ENCODE measurements at regions not wholly inside any gene's neighbourhood (a gene's known extent, or its start where the extent isn't known, plus 50 kb on each side); places are given as distances from the start of the nearest gene placed in this dataset.
A peak's percentile ranks its signal among the peaks of the same experiment; 100 is the strongest.
"Not testable (repeated sequence)": the region's sequence is repeated elsewhere in the genome, so short reads cannot be mapped to it uniquely, and the experiment has no call there.

DNA sequence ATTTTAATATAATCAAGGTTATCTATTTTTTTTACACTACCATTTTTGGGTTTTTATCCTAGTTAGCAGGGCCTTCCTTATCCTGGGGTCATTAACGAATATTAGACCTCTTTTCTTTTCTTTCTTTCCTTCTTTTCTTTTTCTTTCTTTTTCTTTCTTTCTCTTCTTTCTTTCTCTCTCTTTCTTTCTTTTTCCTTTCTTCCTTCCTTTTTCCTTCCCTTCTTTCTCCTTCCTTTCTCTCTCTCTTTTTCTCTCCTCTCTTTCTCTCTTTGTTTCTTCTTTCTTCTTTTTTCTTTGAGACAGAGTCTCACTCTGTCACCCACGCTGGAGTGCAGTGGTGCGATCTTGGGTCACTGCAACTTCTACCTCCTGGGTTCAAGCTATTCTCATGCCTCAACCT, 120.4 kb upstream of the PDE7B start:
- no peak for DNase-seq

- not testable (repeated sequence) for DNase-seq
Observed at GRCh38 chr6:135736351-135736750, 115.2 kb upstream of the PDE7B start.

- DNase-seq: no peak
Observed at GRCh38 chr6:135738636-135739035, 112.9 kb upstream of the PDE7B start.

- DNase-seq: no peak
Observed at GRCh38 chr6:135739288-135739687, 112.2 kb upstream of the PDE7B start.

- no peak for DNase-seq
Observed at GRCh38 chr6:135740580-135740979, 110.9 kb upstream of the PDE7B start.

- DNase-seq: no peak
Observed at GRCh38 chr6:135743476-135743875, 108.0 kb upstream of the PDE7B start.

DNA sequence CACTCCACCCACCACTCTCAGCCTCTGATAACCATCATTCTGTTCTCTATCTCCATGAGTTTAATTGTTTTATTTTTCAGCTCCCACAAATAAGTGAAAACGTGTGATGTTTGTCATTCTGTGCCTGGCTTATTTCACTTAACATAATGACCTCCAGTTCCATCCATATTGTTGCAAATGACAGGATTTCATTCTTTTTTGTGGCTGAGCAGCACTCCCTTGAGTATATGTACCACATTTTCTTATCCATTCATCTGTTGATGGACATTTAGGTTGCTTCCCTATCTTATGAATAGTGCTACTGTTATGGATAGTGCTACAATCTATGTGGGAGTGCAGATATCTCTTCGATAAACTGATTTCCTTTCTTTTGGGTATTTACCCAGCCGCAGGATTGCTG, 103.3 kb upstream of the PDE7B start:
- DNase-seq: no peak

- DNase-seq: no peak
Observed at GRCh38 chr6:135750081-135750480, 101.4 kb upstream of the PDE7B start.

GRCh38 chr6:135753196-135753595, 98.3 kb upstream of the PDE7B start:
- DNase-seq: no peak

DNA sequence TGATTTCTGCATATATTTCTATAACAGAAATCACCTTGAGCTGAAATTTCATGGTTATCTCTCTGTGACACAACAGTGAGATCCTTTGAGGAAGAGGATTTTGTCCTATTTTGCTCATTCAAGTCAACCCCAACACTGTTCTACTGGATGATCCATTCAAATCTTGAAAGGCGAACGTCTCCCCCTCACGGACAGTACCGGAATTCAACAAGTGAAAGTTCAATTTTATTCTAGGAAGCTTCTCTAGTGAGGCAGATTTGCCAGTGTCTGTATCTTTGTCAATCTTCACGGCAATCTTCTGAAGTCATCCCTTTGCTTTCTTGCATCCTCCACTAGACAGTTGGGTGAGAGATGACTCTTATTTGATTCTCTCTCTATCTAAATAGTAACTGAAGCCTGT, 91.7 kb upstream of the PDE7B start:
- DNase-seq: no peak

- no peak for DNase-seq
Observed at GRCh38 chr6:135774006-135774405, 77.5 kb upstream of the PDE7B start.

GRCh38 chr6:135779213-135779612, 72.3 kb upstream of the PDE7B start:
- DNase-seq: no peak

DNA sequence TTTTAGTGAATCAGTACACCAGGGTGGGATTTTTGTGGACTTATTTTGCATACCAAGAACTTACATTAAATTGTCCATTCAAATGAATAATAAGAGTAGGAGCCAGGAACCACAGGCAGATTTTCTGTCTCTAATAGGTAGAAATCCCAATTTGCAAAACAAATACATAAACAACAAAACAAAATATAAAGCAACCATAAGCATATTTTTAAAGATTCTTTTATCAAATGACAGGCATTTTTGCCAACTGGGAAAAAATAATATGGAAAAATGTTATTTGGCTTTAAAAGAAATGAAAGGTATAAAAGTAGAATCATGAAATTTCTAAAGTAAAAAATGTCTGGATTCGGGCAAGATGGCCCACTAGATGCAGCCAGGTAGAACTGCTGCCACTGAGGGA, 71.2 kb upstream of the PDE7B start:
- DNase-seq: no peak

DNA sequence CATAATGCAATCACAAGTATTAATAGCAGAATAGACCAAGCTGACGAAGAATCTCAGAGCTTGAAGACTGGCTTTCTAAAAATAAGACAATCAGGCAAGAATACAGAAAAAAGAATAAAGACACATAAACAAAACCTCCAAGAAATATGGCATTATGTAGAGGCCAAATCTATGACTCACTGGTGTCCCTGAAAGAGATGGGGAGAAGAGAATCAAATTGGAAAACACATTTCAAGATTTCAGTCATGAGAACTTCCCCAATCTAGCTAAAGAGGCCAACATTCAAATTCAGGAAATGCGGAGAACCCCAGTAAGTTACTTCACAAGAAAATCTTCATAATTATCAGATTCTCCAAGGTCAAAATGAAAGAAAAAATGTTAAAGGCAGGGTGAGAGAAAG, 69.0 kb upstream of the PDE7B start:
- DNase-seq: no peak

GRCh38 chr6:135784507-135784906, 67.0 kb upstream of the PDE7B start:
- peak in 1 of 2 experiments; percentile 49 for DNase-seq

GRCh38 chr6:135789375-135790050, 62.0 kb upstream of the PDE7B start:
- no peak for DNase-seq

DNA sequence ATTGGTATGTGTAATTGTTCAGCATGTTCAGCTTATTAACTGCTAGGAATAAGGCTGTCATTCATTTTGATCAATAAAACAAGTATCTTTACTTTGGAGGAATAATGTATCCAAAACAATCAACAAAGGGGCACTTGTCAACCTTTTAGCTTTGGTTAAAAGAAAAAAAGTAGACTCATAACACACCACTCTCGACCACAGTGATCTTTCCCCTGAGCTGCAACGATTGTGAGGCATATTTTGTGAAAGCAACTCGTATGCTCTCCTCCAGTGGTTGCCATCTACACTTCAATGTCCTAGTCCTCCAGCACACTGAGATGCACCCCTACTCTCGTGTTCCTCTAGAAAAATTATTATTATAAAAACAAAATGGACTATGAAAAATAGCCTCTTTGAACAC, 60.1 kb upstream of the PDE7B start:
- DNase-seq: no peak

DNA sequence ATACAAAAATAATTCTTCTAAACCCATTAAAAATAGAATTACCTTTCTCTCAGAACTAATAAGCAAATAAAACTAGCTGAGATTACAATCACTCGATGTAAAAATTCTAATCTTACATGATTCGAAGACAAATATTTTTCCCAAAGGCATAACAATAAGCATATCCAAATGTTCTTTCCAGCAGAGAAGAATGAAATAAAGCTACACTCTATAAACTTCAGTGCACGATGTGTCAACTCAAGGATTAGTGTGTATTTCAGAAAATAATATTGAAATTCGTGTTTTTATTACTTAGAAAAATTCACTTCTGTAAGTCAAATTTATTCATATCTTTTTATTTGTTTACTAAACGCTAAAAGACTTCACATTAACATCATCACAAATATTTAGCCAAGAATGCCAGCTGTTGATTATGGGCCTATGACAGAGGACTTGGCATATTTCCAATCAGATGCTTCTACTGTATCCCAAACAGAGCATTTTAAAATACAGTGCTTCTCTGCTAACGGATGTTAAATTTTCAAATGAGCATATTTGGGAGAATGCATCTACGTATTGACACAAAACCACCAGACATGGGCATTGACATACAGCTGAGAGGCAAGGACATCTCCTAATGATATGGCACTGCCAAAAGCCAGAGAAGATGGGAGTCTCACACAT, 54.7 kb upstream of the PDE7B start:
- DNase-seq: peak in 1 of 2 experiments; percentile 53

GRCh38 chr6:135797361-135797760, 54.1 kb upstream of the PDE7B start:
- peak; percentile 54 to 82 for DNase-seq

DNA sequence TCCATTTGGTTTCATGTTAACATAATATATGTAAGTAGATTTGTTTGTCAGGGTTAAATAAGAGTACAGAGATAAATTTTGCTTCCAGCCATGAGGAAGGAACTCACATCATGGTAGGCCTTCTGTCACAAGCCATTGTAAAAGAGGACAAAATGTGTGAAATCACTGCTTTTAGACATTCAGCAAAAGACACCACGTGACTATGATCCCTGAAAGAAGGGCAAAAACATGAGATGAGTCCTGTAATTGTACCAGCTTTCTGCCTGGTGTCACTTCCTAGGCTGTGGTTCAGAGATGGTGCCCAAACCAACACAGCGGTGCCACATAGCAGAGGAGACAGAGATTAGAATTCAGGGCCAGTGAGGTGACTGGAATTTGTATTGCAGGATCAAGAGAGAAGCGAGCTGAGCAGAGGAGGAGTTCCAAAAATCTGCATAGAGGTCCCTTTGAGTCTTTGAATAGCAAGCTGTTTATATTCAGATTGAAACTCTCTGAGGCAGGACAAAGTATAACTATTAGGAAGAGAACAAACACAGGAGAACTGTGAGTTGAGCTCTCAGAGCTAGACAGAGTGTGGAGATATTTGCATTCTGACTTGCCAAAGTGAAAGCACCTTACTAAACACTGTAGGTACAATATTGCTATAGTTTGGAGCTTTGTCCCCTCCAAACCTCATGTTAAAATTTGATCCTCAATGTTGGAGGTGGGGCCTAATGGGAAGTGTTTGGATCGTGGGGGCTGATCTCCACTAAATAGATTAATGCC, 52.6 kb upstream of the PDE7B start:
- no peak for DNase-seq

All from NCI-H524 (cell line).